WI38 (cell line): ENCODE measurements at regions not wholly inside any gene's neighbourhood (a gene's known extent, or its start where the extent isn't known, plus 50 kb on each side); places are given as distances from the start of the nearest gene placed in this dataset.

Experiments
- H3K4me3 ChIP-seq: 2 replicates; pipeline ENCODE4 v1.5.1; 2011; ENCODE audit warnings: low read depth, mild to moderate bottlenecking, control low read depth, low read length
- TF ChIP-seq, protein P1 (sequence below): IDR thresholded peaks from 2 replicates; pipeline ENCODE4 v1.5.1; 2012; ENCODE audit warnings: low read depth, mild to moderate bottlenecking, control low read depth, low read length

DNA sequence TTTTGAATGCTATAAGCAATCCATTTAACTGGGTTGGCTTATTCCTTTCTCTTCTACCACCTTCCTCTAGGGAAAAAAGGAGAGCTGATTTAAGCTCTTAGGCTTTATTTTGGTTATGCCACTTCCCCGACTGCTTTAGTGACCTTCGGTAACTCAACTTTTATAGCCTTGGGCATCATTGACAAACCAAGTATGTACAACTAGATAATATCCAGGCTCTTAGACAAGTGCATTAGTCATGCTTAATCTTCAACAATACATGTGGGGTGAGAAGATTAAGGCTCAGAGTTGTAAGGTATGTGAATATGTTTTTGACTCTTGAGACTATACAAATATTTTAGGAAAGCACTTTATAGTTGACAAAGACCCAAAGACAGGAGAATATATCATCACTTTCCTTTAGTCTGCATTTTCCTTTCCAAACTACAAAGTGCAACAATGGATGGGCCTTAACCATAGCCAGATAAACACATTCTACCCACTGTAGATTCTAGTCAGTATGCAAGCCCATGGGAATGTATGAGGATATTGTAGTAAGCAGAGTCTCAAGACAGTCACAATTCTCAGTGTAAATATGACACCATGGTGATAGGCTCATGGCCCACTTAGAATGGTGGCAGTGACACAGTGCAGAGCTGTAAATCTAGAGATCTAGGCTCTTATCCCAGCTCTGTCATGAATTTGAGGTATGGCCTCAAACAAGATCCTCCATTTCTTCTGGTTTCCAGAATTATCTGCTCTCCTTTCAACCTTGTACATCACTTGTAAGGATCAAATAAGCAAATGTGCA, 1117.3 kb downstream of the SORCS3 start:
- no peak overlapping the region for H3K4me3 ChIP-seq
- TF ChIP-seq, protein P1, sequence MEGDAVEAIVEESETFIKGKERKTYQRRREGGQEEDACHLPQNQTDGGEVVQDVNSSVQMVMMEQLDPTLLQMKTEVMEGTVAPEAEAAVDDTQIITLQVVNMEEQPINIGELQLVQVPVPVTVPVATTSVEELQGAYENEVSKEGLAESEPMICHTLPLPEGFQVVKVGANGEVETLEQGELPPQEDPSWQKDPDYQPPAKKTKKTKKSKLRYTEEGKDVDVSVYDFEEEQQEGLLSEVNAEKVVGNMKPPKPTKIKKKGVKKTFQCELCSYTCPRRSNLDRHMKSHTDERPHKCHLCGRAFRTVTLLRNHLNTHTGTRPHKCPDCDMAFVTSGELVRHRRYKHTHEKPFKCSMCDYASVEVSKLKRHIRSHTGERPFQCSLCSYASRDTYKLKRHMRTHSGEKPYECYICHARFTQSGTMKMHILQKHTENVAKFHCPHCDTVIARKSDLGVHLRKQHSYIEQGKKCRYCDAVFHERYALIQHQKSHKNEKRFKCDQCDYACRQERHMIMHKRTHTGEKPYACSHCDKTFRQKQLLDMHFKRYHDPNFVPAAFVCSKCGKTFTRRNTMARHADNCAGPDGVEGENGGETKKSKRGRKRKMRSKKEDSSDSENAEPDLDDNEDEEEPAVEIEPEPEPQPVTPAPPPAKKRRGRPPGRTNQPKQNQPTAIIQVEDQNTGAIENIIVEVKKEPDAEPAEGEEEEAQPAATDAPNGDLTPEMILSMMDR, result no peak

GRCh38 chr10:105757302-105757701, 1116.2 kb downstream of the SORCS3 start:
- TF ChIP-seq, protein P1, result no peak
- no peak overlapping the region for H3K4me3 ChIP-seq

DNA sequence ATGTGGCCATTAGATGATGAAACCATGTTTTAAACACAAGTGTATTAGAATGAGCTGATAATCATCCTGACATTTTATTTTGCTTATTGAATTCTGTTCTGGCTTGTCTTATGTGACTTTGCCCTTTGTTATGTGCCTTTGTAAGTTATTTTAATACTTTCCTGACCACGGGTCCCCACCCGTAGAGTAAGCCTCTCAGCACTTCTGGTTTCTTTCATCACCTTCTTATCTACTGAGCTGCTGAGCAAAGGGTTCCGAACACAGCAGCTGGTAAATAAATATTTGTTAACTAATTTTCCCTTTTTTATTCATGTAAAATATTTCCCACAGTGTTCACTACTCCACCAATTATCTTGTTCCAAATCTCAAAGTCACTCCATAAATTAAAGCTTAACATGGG, 1115.3 kb downstream of the SORCS3 start:
- TF ChIP-seq, protein P1, result no peak
- no peak overlapping the region for H3K4me3 ChIP-seq

GRCh38 chr10:105751688-105752087, 1110.6 kb downstream of the SORCS3 start:
- H3K4me3 ChIP-seq, result no peak overlapping the region

GRCh38 chr10:105745596-105746148, 1104.6 kb downstream of the SORCS3 start:
- H3K4me3 ChIP-seq, result no peak overlapping the region
- TF ChIP-seq, protein P1, result no peak

More at GRCh38 chr10:105751688-105752087, 1110.6 kb downstream of the SORCS3 start:
- TF ChIP-seq, protein P1, result no peak

- H3K4me3 ChIP-seq, result no peak overlapping the region
- TF ChIP-seq, protein P1, result no peak
These were observed 1102.4 kb downstream of the SORCS3 start for GRCh38 chr10:105743343-105744056.

DNA sequence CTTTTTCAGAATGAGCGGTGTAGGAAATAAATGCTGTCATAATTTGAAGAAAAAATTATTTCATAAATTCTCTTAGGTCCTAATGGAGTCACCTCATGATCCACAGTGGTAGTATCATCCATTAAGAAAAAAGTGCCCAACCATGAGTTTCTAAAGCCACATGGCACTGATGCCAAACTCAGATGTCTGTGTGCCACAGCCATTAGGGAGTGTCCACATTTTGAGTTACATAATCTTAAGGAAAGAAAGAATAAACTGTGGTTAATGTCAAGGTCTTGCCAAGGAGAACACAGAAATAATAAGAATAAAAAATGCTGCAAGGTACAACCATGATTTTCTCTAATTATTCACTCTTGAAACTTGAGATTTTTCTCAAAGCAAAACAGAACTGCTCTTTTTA, 1101.8 kb downstream of the SORCS3 start:
- H3K4me3 ChIP-seq, result no peak overlapping the region
- TF ChIP-seq, protein P1, result no peak
